GM21367 (cell line): ENCODE measurements at regions not wholly inside any gene's neighbourhood (a gene's known extent, or its start where the extent isn't known, plus 50 kb on each side); places are given as distances from the start of the nearest gene placed in this dataset.

Experiments
- ATAC-seq: cut with Tn5 transposase; IDR thresholded peaks from one replicate; pipeline ENCODE4 v1.9.1; 2021; ENCODE audit not compliant: unreplicated experiment

DNA sequence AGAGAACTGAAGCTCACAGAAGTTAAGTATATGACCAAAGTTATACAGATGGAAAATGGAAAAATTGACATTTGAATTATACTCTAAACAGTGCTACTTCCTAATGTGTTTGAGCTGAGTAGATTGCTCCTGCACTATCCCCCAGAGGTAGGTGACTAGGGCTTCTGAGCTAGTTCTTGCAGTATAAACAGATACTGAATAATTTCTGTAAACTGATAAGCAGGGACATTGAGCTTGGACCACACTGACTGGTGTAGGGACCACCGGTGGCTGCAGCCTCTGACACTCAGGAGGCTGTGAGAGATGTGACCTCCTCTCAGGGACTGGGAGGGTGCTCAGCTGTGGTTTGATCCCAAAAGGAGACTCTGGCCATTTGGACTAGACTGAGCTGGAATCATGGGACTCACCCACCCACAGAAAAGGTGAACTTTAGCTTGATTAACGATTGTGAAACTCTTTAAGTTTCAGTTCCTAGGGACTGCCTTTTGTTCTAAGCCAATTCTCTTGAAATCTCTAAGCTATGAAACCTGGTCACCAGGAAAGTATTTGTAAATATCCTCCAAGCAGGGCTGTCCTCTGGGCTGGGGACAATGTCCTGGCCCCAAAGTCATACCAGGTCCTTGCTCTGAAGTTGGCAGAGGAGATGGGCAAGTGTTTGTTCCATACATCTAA is 291.5 kb downstream of the SEC61B start:
- ATAC-seq, result peak; percentile 45

DNA sequence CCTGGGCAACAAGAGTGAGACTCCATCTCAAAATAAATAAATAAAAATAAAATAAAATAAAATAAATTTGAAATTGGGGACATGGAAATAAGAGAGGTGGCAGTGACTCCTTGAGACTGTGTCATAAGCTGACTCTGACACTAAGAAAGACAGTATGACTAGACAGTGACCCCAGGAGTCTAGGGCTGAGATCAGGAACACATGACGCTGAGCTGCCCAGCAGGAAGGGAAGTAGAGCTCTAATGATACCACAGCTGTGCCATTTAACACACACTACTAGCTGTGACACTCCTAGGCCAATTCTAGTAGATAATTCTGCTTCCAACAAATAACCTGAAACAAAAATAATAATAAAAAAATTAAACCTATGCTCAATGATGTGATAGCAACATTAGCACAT is 293.0 kb downstream of the SEC61B start:
- no peak for ATAC-seq

DNA sequence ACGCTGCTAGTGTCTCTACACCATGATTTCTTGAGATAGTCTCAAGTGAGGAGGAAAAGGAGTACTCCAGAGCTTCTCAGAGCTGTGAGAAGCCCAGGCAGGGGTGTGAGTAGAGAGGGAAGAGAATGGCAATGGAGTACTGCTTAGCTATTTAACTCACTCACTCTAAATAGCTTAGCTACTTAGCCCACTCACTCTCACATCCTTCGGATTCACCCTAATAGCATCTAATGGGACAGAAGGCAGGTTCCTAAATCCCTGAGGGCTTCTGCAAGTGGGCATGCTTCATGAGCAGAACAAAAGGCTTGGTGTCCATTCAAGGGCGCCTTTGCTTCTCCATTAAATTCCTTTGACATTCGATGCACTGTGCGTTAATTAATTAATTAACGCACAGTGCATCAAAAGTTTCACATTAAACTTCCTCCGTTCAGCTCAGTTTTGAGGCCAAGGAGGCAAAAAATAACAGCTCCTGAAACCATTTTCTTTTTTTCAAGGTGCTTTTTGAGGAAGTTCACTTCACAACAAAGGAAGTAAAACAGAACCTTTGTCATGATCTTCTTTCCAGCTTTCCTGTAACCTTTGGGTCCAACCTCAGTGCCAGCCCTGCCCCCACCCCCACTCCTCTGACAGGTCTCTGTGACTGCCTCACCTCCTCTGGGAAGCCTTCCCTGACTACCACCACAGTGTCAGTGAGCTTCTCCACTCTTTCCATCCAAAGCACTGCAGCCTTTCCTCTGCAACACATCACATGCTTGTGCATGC is 294.0 kb downstream of the SEC61B start:
- no peak for ATAC-seq

DNA sequence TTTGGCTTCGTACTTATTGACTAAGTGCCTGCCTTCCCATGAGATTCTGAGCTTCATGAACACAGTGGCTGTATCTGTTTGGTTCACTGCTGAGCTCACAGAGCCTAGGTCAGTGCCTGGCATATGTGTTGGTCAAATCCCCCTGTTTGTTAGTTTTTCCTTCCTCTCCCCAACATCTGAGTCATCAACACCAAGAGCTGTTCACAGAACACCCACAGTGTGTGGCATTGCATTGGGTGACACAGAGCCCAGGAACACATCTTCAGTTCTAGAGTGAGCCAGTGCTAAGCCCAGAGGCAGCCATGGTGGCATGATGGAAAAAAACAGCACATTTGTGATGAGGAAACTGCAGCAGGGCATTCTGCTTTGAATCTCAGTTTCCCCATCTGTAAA is 294.6 kb downstream of the SEC61B start:
- no peak for ATAC-seq

DNA sequence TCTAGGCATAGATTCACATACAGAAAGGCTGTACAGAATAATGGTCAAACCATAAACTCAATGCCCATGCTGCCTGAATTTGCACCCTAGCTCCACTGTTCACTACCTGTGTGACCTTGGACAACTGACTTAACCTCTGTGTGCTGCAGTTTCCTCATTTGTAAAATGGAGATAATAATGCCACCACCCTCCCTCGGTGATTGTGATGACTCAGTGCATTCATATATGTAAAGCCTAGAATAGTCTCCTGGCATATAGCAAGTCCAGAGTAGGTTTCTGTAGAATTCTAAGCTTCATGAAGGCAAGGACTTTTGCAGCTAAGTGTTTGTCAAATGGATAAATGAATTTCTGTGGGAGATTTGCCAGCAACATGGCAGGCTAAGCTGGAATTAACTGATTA is 297.8 kb upstream of the NR4A3 start:
- no peak for ATAC-seq

DNA sequence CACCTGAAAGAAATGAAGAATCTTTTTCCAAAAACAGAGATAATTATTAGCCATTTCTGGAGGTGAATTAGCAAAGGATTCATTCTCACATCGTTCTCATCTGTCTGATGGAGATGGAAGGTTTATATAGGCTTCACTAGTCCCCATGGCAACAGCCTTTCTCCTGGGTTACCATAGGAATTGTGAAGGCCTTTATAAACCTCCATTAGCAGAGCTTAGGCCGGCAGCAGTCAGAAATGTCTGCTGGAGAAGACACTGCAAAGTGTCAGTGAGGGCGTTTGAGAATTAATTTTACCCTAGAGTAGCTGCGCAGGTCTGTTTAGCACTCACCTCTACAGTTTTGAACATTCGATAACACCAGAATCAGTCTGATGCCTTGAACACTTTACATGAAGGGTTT is 290.4 kb upstream of the NR4A3 start:
- ATAC-seq, result no peak

DNA sequence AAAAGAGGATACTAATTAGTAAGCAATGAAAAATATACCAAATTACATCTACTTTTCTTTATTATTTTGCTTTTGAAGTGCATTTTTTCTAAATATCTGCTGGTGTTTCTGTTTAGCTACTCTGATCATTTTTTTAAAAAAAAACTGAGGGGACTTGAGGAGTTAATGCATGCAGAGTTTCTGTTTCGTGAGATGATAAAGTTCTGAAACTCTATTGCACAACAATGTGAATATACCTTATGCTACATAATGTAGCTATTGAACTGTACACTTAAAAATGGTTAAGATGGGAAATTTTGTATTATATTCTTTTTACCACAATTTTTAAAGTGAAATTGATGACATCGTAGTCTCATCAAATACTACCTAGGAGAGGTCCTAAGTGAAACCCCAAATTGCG is 288.3 kb upstream of the NR4A3 start:
- no peak for ATAC-seq

DNA sequence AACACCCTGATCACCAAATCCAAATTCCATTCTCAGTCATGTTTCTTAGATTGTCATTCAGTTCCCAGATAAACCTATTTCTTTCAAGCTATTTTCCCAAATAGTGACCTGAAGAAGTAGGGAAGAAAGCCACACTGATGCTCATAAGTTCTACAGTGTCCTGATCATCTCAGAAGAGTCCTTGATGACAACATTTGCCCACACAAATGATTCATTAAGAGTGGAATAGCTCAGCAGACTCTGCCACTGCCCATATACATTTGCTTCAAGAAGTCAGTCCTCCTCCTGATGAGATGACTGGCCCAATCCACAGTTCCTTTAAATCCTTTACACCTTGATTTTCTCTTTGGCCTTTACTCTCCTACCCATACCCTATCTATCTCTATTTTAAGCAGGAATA is 283.7 kb upstream of the NR4A3 start:
- ATAC-seq, result no peak

DNA sequence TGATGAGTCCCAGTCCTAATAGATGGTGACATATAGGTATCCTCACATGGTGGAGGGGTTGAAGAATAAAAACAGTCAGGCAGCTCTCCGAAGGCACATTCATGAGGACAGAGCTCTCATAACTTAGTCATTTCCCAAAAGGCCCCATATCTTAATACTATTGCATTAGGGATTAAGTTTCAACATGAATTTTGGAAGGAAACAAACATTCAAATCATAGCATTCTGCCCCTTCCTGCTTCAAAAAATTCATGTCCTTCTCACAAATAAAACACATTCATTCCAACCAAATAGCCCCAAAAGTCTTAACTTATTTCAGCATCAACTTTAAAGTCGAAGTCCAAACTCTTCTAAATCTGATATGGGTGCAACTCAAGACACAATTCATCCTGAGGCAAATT is 277.2 kb upstream of the NR4A3 start:
- ATAC-seq, result no peak

DNA sequence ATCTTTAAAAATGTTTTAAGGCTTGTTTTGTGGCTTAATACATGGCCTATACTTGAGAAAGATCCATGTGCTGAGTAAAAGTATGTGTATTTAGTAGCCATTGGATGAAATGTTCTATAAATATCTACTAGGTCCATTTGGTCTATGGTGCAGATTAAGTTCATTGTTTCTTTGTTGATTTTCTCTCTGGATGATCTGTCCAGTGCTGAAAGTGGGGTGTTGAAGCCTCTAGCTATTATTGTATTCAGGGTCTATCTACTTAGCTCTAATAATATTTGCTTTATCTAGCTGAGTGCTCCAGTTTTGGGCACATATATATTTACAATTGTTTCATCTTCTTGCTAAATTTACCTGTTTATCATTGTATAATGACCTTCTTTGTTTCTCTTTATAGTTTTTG is 272.2 kb upstream of the NR4A3 start:
- ATAC-seq, result no peak

DNA sequence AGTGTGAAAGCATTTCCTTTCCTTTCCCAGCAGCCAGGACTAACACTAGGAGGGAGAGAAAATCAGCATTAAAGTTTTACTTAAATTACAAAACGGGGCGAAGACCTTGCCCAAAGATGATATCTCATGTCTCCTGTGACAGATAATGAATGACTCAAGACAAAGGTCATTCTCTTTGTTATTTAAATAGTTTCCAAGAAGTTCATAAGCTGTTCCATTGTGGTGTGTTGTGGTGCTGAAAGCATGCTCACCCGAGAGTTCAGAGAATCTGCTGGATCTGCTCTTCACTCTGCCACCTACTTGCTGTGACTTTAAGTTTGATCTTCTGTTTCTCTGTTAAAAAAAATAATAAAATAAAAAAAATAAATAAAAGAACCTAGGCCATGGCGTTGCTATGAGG is 265.9 kb upstream of the NR4A3 start:
- ATAC-seq, result no peak

DNA sequence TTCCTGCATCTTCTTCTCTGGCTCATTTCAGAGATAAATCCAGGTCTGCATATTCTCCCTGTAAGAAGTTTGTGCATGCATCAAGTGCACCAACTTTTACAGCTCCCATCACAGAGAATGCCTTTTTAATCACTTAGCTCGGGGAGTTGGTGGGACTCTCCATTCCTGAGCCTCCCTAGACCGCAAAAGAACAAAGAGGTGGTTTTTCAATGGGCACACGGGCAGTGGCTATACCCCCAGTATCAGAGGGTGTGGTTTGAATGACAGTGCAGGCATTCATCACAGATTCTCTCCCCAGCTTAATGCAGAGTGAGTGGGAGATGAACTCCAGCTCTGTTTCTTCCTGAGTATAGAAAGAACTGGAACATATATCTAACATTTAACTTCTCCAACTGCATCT is 264.7 kb upstream of the NR4A3 start:
- ATAC-seq, result no peak

DNA sequence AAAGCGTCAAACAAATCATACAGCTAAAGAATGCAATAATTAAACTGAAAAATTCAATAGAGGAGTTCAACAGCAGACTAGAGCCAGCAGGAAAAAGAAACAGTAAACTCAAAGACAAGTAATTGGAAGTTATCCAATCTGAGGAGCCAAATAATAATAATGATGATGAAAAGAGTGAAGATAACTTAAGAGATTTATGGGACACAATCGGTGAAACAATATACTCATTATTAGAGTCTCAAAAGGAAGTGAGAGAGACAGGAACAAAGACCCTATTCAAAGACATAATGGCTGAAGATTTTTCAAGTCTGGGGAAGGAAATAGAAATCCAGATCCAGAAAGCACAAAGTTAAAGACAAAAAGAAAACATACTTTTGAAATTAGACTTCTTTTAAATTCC is 263.9 kb upstream of the NR4A3 start:
- no peak for ATAC-seq

DNA sequence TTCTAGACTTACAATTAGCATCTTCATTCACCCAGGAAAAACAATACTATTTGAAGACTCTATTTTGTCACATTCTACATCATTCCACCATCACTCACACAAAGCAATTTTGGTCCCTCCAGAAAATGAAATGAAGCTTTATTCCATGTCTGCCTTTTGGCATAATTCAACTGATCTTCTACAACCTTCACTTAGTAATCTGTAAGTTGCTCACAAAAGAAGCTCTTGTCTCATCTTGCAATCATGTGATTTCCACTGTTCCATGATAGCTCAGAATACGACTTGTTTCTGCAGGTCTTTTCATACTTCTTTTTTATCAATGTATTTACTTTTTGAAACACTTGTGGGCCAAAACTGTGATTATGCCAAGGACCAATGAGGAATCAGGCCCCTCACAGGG is 261.9 kb upstream of the NR4A3 start:
- no peak for ATAC-seq

DNA sequence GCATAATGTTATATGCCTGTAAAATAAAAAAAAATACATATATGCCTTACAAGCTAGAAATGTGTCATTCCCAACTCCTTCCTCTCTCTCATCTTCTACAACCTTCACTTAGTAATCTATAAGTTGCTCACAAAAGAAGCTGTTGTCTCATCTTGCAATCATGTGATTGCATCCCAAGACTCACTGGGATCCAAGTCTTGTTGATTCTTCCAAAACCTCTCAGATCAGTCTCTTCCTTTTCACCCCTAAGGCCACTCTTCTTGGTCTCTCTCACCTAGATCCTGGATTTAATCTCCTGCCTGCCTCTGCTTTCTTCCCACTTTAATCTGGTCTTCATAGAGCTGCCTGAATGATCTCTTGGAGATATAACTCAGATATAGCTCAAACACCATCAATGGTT is 261.1 kb upstream of the NR4A3 start:
- no peak for ATAC-seq

DNA sequence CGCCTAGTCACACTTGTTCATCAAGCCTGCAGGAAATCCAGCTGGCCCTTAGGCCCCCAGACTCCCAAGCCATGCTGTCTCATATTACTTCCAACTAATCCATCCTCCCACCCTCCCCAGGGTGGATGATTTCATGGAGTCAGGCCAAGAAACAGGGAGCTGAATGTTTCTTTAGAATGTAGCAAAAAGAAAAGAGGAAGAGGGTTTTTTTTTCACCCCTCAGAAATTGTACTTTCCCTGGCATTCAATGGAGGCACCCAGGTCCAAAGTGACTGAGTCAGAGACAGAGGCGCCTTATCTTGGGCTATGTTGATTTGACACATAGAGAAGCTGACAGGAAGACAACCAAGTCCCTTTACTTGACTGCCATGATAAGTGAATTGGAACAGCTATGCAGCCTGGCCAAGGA is 260.2 kb upstream of the NR4A3 start:
- no peak for ATAC-seq

DNA sequence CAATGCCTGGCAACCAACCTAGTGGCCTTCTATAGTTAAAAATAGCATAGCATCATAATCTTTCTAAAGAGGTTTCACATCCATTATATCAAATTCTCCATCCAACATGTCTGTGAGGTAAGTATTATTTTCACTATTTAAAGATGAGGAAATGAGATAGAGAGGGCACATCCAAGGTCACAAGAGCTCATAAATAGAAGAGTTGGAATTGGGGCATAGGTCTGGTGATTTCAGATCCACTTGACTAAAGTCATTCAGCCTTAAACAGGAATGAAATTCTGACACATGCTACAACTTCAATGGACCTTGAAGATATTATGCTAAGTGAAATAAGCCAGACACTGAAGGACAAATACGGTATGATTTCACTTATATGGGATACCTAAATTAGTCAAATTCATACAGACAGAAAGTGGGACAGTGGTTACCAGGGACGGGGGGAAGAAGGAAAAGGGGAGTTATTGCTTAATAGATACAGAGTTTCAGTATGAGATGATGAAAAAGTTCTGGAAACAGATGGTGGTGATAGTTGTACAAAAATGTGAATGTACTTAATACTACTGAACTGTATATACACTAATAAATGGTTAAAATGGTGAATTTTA is 259.6 kb upstream of the NR4A3 start:
- no peak for ATAC-seq

DNA sequence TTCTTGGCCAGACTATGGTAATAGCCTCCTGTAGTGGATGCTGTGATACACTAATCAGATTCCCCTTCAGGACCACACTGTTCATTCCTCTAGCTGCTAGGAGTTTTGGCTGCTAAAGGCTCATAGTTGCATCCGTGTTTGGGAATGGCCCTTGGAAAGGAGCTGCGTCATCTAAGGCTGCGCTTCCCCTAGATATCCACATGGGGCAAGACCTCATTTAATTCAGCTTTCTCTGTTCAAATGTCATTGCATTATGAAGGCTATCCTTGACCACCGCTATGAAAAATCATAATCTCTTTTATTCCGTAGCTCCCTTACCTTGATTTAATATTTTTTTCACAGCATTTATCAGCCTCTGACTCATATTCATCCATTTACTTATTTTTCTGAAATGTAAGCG is 258.3 kb upstream of the NR4A3 start:
- ATAC-seq, result no peak

DNA sequence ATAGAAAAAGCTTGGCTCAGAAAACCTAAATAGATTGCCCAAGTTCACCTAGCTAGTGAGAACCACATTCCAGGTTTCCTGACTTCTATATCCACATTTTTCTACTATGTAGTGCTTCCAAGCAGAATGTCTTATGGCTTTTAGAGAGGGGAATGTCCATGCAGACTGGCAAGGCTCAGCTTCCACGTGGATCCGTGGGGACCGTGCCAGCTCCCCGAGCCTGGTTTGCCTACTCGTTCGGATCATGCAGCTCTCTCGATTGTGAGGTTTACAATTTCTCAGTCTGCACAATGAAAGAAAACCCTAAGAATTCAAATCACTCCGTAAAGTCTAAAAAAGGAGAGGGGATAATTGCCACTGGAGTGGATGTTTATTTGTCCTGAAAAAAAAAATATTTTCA is 256.5 kb upstream of the NR4A3 start:
- ATAC-seq, result no peak

DNA sequence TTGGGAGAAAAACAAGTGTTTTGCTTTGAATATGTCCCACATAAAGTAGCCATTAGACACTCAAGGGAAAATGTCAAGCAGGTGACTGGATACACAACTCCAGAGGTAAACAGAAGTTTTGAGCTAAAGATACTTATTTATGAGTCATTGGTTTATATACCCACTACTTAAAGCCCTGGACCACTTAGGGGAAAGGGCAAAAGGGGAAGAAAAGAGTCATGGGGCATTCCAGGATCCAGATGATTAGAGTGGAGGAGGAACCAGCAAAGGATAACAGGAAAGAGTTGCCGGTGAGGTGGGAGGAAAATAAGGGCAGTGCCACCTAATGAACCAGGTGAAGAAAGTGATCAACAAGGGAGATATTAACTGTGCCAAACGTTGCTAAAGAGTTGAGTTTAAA is 254.2 kb upstream of the NR4A3 start:
- ATAC-seq, result no peak

DNA sequence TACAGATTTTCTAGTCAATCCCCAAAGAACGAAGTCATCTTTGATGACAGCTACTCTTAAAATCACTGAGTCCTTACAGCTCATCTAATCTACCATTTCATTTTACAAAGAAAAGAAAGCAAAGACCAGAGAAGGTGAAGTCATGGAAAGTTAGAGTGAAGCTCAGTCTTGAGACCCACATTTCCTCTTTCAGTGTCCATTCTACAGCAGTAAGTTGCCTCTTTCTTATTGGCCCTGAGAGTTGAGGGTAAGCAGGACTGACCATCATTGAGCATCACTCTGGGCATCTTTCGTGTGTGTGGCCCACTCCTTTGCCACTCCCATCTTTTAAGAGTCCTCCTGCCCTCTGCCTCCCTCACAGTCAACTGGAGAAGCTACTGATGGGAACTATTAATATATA is 251.8 kb upstream of the NR4A3 start:
- ATAC-seq, result no peak

DNA sequence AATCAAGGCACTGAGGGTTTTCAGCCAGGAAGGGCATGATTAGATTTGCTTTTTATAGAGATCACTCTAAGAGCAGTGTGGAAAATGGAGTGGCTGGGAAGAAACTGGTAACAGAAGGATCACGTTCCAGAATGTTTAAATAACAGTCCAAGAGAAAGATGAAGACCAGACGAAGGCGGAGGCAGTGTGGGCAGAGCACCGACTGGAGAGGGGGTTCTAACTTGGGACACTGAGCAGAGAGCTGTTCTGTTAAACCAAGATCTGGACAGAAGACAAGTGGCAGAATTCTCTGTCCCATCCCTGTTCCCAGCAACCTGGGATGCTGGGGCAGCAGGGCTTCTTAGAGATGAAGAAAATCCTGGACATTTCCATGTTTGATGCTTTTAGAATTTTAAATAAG is 249.1 kb upstream of the NR4A3 start:
- ATAC-seq, result no peak

DNA sequence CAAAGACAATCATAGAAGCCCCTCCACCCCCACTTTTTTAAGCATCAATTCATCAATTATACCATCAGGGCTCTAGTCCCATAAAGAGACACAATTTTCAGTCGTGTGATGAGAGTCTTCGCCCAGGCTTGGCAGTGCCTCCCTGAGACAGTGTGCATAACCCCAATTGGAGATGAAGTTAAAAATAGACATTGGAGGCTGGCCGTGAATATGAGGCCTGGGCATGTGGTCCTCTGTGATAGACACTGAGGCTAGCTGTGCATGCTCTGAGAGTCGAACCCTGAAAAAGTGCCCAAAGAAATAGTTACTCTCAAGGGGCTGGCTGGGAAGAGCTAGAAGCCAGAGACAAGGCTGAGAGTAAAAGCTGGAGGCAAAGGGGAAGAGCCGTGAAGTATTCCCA is 248.6 kb upstream of the NR4A3 start:
- ATAC-seq, result no peak
